Fibroblast of skin of abdomen (primary cell): ENCODE measurements at regions not wholly inside any gene's neighbourhood (a gene's known extent, or its start where the extent isn't known, plus 50 kb on each side); places are given as distances from the start of the nearest gene placed in this dataset.
A peak's percentile ranks its signal among the peaks of the same experiment; 100 is the strongest.

Experiments
- DNase-seq: peaks from one replicate; pipeline ENCODE4 v3.0.0-alpha.2; 2013

DNA sequence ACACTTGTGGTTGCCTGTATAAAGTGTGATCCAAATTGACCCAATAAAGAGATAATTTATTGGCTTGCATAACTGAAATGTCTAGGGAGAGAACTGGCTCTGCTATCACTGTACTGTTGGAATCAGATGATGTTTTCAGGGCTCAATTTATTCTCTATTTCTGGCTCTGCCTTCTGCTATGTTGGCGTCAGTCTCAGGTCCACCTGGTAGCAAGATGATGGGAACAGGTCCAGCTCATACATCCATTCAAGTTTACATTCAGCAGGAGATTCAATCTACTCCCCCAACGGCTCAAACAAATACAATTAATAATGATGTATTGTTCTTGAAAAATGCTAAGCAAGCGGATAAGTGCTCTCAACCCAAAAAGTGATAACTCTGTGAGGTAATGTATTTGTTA, 297.7 kb upstream of the SYT4 start:
- DNase-seq = no peak

DNA sequence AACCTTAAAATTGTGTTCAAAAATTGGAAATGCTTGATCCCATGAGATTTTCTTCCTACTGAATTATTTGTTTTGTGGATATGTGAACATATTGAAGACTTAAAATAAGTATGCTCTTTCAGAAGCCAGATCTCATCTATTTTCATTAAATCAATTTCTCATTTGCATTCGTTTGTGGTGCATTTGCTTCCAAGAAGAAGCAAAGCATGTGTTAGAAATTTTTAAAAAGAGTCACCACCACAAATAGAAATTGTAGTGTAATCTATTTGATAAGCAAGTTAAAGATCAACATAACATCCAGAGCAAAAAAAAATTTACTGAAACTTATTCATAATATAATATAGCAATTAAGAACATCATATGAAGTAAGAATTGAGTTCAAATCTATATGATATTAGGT, 300.9 kb upstream of the SYT4 start:
- DNase-seq = no peak

DNA sequence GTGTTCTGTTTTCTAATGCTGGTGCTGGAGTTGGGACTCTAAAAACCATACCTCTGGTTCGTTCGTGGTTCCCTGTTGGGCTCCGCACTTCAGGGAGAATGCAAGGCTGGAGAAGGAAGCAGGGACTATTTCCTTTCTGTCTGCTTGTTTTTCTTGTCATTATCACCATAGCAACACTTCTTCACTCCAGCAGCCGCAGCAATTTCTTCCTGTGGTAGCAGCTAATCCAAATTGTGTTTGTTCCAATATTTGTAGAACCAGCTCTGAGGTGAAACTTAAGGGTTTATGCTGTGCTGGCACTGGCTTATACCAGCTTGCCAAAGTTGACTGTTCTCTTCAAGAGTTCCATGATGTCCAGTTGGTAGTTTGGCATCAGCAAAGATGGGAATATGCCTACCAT, 301.4 kb upstream of the SYT4 start:
- no peak for DNase-seq

DNA sequence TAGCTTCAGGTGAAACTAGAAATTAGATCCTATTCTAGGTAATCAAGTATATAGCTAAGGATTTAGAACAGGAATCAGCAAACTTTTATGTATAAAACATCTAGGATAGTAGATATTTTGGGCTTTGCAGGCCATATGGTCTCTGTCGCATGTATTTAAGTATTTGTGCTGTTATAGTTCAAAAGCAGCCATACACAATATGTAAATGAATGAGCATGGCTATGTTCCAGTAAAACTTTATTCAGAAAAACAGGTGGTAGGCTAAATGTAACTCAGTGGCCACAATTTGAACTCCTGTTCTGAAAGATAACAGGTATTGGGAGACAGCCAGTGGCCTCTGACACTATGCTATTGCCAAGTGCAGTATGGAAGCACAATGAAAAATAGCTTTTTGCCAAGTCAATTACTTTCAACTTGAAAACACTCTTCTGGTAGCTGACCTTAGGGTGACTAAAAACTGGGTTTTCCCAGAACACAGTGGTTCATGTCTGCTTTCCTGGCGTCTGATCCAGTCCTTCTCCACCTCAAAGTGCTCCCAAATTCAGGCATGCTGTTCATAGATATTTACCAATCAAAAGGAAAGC, 304.7 kb upstream of the SYT4 start:
- DNase-seq = no peak

DNA sequence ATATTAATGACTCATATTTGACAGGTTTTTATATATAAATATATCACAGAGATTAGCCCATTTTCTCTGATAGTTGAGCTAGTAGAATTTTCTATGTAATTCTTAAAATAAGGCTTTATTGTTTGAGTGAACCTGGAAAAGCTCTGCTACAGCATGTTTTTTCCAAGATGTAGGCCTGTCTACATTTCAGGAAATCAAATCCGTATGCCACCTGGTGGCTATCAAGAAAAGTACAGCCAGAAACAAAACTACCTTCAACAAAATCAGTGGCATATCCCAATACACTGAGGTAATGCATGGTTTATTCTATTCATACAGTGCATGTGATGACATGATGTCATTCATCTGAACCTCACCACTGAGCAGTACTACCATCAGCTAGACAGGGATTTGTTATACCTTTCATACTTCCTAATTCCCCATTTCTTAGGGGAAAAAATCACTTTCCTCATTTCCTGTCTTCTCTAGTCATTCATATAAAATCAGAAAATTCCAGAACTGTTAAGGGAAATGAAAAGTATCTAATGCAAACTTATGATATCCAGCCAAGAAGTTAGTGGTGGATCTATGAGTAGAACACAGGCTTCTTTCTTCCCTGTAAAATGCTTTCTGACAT, 310.4 kb upstream of the SYT4 start:
- peak; percentile 37 for DNase-seq

DNA sequence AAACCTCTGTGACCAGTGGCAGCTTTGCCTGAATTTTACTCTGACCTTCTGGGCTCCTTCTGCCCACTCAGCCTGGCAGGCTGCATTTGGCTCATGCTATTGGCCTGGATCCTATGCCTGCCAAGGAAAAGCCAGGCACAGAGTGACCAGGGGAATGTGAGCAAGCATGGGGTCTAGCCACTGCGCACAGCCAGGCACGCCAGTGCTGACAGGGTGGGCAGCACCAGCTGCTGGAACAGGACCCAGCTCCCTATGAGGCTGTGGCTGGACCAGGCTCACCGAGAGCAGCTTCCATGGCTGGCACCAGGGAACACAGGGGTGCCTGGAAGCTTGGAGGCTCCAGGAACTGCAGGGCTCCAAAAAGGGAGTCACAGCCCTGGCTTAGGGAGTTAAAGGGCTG, 311.5 kb upstream of the SYT4 start:
- no peak for DNase-seq

DNA sequence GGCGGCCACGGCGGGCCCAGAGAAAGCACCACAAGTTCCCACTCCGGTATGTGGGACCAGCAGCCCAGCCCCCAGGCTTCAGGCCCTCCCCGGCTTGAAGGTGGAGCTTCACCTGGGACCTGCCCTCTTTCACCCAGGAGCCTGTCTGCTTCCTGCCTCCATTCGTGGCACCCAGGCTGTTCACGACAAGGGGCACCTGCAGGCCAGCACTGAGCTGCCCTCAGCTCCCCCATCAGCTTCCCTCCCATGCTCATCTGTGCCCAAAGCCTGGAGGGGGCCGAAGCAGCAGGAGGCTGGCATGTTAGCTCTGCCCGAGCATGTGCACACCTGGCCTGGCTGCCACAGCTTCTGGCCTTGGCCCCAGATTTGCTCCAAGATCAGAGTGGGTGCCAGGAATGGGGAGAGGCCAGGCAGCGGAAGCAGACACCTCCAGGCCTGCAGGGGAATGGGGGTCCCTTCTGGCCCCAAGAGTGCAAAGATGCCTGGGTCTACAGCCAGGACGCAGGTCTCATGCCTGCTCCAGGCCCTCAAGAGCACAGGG, 312.4 kb upstream of the SYT4 start:
- no peak for DNase-seq

DNA sequence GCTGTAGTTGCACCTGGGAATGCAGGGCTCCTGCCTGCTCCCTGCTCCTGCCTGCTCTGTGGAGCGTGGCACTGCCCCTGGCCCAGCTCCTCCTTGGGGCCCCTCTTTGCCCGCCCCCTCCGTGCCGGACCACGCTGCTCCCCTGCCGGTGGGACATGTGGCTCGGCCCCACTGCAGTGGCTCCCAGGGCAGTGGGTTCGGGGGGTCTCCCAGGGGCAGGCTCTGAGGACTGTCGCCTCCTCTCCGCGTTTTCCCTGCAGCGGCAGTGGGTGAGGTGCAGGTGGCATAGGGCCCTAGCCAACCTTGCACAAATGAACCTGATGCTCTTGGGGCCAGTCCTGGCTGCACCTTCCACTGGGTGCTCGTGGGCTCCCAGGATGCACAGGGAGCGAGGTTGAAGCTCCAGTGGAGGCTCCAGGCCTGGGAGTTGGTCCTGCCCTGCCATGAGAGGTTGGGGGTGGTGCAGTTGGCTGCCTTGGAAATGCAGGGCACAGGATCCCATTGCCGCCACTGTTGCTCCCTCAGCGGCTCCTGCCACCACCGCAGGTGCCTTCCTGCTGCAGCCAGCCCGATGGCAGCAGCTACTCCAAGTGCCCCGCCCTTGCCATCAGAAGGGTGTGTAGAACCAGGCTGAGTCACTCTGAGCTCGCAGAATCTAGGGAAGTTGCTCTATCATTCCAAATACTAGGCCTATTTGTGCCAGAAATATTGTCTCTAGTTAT, 313.1 kb upstream of the SYT4 start:
- no peak for DNase-seq

DNA sequence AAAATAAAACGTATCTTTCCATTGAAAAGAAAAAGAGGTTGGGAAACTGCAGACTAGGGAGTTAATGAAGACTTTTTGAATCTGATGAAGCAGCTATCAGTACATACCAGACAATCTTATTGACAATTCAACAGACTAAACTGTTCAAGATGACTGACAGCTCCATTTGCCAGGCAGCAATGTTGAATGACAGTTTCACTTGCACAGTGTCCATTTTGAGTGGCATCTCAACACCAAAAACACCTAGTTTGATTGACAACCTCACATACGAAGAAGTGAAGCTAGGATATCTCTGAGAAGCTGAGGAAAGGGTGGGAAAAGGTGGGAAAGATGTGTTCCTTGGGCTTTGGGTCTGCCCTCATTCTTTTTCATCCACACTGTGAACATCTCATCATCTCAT, 315.0 kb upstream of the SYT4 start:
- no peak for DNase-seq

DNA sequence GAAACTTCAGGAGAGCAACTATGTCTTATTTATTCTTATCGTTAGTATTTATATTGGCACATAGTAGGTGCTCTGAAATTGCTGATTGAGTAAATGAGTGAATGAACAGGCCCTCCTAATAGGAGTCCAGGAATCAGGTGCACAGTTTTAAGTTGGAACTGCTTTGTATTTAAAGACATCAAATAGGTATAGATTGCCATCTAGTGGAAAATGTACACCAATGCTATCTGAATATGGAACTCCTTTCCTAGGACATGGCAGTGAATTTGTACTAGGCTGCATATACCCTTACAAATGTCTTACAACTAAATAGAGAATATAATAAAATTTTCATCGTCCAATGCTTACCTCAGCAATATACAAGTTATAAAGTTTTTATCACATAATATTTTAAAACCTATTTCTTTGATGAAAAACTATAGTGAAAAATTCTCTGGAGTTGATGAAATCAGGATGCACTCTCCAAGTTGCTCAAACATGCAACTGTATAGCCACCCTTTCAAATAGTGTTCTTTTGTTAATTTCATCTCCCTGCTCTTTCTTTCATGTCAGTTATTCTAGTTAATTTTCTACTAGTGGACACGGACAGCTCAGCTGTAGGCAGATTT, 318.9 kb upstream of the SYT4 start:
- peak; percentile 14 for DNase-seq

DNA sequence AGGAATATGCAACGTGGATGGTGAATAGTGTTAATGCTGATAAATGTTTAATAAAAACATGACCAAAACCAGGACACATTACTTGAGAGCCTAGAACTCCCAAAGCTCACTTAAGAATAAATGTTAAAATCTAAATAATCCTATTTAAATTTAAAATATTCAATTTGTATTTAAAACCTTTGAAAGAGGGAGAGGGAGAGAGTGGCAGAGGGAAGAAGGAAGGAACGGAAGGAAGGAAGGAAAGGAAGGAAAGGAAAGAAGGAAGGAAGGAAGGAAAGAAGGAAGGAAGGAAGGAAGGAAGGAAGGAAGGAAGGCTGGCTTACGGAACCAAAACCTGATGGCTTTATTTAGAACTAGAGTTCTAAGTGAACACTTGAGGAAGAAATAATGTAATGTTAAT, 324.1 kb upstream of the SYT4 start:
- no peak for DNase-seq

DNA sequence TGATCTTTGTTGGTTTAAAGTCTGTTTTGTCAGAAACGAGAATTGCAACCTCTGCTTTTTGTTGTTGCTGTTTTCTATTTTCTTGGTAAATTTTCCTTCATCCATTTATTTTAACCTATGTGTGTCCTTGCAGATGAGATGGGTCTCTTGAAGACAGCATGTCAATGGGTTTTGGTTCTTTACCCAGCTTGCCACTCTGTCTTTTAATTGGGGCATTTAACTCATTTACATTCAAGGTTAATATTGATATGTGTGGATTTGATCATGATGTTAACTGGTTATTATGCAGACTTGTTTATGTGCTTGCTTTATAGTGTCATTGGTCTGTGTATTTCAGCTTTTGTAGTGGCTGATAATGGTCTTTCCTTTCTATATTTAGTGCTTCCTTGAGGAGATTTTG, 327.9 kb upstream of the SYT4 start:
- no peak for DNase-seq

DNA sequence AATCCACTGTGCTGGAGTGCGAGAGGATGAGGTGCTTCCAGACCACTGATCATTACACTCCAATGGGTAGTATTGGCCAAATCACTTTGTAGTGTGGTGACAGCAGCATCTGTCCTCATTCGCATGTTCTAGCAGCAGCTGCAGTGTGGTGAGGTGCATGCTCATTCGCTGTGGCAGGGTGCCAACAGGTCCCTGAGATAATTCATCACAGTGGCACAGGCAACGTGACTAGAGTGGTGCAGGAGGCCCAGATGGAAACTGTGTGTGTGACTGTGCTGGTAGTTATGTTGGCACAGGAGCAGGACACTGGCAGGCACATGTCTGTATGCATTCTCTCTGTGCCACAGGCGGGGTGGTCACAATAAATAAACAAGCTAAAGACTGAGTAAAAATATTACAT, 329.5 kb upstream of the SYT4 start:
- no peak for DNase-seq

DNA sequence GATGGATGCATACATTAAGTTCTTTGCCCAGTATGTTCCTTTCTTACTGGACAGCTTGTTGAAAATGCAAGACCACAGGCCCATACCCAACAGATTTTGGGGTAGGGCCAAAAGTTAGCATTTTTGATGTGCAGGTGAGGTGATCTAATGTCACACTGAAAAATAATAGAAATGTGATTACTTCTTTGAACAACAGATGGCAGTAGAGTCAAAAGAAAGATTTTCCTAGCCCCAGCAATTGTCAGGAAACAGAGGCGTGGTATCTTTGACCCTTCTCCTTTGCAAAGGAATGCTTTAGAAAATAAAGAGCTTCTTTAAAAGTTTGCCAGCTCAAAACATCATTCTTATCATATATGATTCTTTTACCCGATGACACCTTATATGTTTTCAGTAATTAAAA, 343.6 kb upstream of the SYT4 start:
- DNase-seq = peak; percentile 34

DNA sequence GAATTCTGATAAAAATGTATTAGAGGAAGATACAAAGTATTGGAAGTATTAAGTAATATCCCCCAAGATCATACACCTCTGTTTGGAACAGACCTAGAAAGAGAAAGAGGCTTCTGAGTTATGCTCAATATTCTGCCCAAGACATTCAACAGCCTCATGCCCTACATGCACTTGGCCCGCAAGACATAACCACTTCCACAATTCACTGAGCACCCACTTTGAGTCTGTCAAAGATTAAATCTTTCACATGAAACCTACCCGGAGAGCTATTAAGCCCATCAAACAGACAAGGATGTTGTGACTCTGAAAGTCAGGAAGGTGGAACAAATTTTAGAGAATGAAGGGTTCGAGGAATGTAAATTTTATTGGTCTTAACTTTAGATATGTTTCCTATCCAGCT, 344.7 kb upstream of the SYT4 start:
- no peak for DNase-seq

DNA sequence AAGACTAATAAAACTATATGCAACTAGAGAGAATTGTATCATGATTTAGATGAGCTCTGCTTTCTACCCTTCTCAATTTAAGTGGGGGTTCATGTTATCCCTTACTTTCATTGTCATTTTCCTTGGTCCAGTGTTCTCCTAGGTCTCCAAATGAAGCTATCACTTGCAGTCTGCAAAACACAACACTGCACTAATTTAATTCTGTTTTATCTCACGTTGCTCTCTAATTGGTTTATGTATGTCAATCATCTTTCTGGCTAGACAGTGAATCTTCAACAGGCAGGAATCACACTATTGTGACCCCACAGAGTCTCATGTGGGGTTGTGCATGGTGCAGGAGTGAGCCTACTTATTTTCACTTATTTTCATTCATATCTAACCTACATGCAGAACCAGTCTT, 348.3 kb upstream of the SYT4 start:
- DNase-seq = no peak

DNA sequence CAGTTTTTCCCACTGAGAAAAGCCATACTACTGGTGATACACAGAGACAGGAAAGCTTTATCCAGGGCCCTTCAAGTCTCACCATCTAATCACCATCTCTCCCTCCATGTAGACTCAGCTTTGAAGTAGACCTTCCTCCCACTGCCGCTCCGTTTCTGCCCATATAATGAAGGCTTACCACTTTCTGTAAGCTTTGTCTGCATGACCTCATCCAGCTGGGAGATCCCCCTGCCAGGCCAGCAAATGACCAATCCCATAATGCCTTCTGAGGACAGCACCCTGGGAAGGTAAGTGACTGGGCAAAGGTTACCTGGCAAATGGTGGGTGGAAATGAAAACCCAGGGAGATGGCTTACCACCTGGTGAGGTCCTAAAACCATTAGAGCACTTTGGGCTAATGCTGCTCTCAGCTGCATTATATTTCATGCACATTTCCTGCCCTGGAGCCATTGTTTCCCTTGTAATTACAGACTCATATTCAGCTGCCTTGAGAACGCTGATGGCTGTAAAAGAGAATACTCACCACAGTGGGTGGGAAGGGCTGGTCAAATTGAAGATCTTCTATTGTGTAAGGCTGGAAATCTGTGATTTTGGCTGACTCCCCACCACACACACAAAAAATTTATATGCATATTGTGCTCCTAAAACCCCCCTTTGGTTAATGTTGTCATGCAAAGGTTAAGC, 350.7 kb upstream of the SYT4 start:
- DNase-seq = no peak

DNA sequence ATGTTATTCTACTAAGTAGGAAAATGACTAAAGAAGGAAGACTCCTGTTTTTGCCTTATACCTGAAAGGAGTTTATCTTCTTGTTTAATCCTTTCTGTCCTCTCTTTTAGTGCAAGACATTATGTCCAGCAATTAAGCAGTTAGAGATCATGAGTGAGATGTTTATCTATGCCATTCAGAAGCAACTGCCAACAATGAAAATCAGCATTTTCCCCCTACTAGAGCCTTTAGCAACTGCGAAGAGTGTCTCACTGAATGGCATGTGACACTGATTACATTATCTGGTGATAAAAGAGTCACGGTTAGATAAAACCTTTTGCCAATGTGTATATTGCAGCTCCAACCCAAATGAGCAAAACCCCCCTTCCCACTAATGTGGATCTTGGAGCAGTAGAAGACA, 357.7 kb upstream of the SYT4 start:
- DNase-seq = no peak

DNA sequence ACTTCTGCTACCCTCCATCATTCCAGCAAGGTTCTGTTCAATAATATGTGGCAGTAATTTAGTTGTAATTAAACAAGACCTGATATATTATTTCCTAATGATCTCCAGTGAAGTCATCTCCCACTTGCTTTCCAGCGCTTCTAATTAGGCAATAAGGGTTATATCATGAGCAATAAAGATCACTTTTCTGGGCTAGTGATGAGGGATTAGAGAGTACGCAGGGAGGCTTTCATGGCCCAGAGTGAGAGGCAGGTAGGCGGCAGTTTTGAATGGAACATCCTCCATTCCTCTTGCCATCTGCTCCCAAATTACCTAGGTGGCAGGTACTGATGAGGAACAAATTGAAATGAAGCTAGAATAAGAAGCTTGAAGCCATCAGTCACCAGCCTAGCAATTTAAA, 358.1 kb upstream of the SYT4 start:
- DNase-seq = no peak

DNA sequence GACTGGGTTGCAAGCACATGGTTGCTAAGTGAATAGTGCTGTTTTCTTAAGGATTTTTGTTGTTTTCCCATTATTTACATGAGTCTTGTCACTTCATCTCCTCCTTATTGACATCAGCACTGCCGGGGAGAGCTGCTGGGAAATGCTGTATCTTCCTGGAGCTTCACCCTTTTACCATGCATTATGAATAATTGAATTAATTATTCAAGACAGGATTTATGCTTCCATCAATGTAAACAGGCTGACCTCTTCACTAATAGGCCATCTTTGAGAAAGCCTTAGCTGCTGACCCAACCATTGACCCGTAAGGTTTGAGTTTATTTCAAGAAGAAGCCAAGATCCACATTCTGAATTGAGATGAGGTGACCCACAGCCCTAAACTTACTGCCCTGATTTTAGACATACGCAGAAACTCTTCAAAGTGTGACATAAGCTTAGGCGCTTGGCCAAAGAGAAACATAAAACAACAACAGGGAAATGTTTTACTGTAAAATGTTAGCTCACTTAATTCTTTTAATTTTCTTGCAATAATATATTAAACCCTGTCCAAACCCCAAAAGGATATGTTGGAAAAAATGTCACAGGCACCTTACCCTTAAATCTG, 365.5 kb upstream of the SYT4 start:
- DNase-seq = no peak

DNA sequence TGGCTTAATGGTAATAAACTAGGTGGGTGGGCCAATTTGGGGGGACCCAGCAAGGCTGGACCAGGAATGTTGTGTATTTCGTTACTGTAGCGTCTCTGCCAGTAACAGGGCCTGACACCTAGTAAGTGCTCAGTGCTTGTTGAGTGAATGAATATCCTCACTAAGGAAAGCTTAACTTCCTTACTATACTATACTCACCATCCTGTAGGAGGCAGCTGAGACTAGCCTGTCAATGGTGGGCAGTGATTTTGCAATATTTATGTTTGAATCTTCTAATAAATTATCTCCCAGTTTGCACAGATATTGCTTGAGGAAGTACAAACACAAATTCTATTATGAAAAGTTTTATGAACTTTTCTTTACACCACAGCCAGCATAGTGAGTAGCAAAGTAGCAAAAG, 370.7 kb upstream of the SYT4 start:
- no peak for DNase-seq

DNA sequence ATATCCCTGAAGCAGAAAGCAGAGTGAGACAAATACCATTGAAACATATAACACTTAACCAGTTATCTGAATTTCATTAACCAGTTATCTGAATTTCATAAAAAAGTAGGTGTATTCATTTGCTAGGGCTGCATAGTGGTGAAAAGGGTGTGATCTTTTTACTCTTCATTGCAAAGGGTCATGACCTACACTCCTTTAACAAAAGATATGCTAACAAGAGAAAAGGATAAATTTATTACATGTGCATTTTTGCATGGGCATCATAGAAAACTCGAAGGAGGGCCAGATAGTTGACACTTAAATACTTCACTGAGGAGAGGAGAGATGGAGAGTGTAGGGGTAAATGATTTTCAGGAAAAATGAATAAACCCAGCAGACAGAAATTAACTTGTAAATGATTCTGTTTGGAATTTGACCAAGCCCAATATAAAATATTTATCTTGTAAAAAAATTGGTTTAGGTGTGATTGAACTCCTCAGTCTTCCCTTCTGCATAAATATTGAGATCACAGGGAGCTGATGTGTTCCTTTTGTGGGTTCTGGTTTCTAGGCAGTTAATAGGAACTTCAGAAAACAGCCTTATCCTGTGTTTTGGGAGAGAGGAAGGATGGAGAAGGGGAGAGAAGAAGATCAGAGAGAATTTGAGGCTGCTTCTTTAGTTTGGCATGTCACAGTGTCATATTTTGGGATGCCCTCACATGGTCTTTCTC, 372.5 kb upstream of the SYT4 start:
- DNase-seq = no peak
